ENCODE measurements at regions not wholly inside any gene's neighbourhood (a gene's known extent, or its start where the extent isn't known, plus 50 kb on each side); places are given as distances from the start of the nearest gene placed in this dataset.

DNA sequence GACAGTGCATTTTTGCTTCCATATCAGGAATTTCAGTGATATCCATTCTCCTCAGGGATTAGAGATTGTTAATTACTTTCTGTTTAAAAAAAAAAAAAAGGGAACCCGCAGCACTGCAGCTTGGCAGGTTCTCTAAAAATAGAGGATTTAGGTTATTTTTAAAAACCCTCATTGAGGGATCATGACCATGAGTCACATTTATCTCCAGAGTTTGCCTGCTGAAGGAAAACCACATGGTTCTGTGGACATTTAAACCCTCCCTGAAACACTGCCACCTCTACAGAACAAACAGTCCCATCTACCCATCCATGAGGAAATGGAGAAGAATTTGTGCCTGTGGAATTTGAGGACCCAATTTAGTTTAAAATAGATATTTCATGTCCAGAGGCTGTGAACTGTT, 66.2 kb upstream of the UBE2E1 start:
- Mint-ChIP-seq H3K27me3 (peaks cover 24% of the 10 kb centered on the region), H3K36me3 (ENCODE audit: low read depth) (no peaks in the 10 kb centered on the region), H3K4me1 (ENCODE audit: low read depth) (peaks cover 23% of the 10 kb centered on the region), H3K27ac (no peak overlapping the region), H3K4me3 (no peak overlapping the region), H3K9me3 (no peaks in the 10 kb centered on the region)

GRCh38 chr3:23740517-23740965, 65.2 kb upstream of the UBE2E1 start:
- Mint-ChIP-seq H3K36me3 (ENCODE audit: low read depth) (no peaks in the 10 kb centered on the region), H3K27me3 (peaks cover 28% of the 10 kb centered on the region), H3K4me3 (no peak overlapping the region), H3K4me1 (ENCODE audit: low read depth) (peaks cover 23% of the 10 kb centered on the region), H3K27ac (peak overlapping the region; percentile 32), H3K9me3 (no peaks in the 10 kb centered on the region)

DNA sequence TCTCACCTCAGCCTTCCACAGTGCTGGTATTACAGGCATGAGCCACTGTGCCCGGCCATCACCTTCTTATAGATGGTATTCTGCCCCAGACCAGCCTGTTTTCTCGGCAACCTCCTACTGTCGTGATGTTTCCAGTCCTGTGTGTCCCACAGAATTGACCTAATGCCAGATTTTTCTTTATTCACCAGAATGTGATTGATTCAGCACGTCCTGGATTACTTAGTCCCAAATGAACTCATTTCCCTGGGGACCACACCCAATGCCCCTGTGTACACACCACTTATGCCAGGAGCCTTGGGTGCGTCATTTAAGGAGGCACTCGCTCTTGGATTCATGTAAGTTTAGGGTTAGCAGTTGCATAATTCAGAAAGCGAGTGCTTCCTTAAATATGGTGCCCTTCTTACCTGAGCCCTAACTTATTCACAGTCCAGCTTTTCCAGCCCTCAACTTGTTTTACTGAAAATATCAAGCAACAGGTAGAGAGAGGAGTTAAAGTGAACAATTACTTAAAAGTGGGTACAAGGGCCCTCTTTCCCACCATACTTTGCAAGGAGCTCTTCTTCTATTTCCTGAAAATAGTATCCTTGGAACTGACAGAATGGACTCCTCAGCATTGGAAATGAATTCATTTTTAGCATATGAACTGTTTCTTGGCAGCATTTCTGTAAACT, 64.6 kb upstream of the UBE2E1 start:
- peaks cover 23% of the 10 kb centered on the region for H3K4me1 Mint-ChIP-seq (ENCODE audit: low read depth)
- H3K4me3 Mint-ChIP-seq: no peak overlapping the region
- peaks cover 28% of the 10 kb centered on the region for H3K27me3 Mint-ChIP-seq
- H3K9me3 Mint-ChIP-seq: no peaks in the 10 kb centered on the region
- H3K36me3 Mint-ChIP-seq (ENCODE audit: low read depth): no peaks in the 10 kb centered on the region
- H3K27ac Mint-ChIP-seq: peak overlapping the region; percentile 32

- Mint-ChIP-seq H3K4me1 (ENCODE audit: low read depth) (peaks cover 23% of the 10 kb centered on the region), H3K4me3 (no peak overlapping the region)
Measured at GRCh38 chr3:23743141-23743784, 62.5 kb upstream of the UBE2E1 start.

DNA sequence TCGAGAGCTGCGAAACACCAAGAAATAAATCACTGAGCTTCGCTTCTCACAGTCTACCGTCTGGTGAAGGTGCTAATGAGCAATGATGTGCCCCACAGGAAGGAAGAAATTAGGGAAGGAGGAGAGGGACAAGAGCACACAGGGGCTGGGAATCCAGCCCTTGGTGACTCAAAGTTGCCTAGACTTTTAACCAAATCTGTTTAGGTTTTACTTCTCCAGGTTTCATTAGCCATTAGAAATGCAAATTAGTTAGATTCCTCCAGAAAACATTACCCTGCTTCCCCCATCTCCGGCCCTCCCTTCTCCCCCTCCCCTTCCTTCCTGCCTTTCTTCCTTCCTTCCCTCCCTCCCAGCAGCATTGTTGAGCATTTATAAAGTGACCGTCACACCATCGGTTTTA, 59.3 kb upstream of the UBE2E1 start:
- peaks cover 18% of the 10 kb centered on the region for H3K27me3 Mint-ChIP-seq
- H3K27ac Mint-ChIP-seq: no peak overlapping the region
- H3K4me3 Mint-ChIP-seq: no peak overlapping the region
- H3K9me3 Mint-ChIP-seq: no peaks in the 10 kb centered on the region
- H3K36me3 Mint-ChIP-seq (ENCODE audit: low read depth): no peaks in the 10 kb centered on the region
- no peaks in the 10 kb centered on the region for H3K4me1 Mint-ChIP-seq (ENCODE audit: low read depth)

More at GRCh38 chr3:23743141-23743784, 62.5 kb upstream of the UBE2E1 start:
- Mint-ChIP-seq H3K9me3 (no peaks in the 10 kb centered on the region), H3K27ac (no peak overlapping the region), H3K27me3 (peaks cover 25% of the 10 kb centered on the region), H3K36me3 (ENCODE audit: low read depth) (no peaks in the 10 kb centered on the region)

GRCh38 chr3:23747841-23748240, 57.9 kb upstream of the UBE2E1 start:
- Mint-ChIP-seq H3K27me3 (peaks cover 9% of the 10 kb centered on the region), H3K27ac (no peak overlapping the region), H3K4me1 (ENCODE audit: low read depth) (no peaks in the 10 kb centered on the region), H3K9me3 (no peaks in the 10 kb centered on the region), H3K36me3 (ENCODE audit: low read depth) (no peaks in the 10 kb centered on the region), H3K4me3 (no peak overlapping the region)

GRCh38 chr3:23748398-23749110, 57.2 kb upstream of the UBE2E1 start:
- H3K36me3 Mint-ChIP-seq (ENCODE audit: low read depth): no peaks in the 10 kb centered on the region
- no peak overlapping the region for H3K27ac Mint-ChIP-seq
- H3K27me3 Mint-ChIP-seq: peaks cover 4% of the 10 kb centered on the region
- H3K4me3 Mint-ChIP-seq: no peak overlapping the region
- no peaks in the 10 kb centered on the region for H3K9me3 Mint-ChIP-seq
- no peaks in the 10 kb centered on the region for H3K4me1 Mint-ChIP-seq (ENCODE audit: low read depth)

DNA sequence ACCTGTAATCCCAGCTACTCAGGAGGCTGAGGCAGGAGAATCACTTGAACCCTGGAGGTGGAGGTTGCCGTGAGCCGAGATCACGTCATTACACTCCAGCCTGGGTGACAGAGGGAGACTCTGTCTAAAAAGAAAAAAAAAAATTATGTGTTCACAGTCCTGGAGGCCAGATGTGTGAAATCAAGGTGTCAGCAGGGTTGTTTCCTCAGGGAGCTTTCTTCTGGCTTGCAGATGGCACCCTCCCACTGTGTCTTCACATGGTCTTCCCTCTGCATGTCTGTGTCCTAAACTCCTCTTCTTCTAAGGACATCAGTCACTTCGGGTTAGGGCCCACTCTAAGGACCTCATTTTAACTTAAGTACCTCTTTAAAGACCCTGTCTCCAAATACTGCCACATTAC, 56.1 kb upstream of the UBE2E1 start:
- Mint-ChIP-seq H3K4me1 (ENCODE audit: low read depth) (no peaks in the 10 kb centered on the region), H3K36me3 (ENCODE audit: low read depth) (no peaks in the 10 kb centered on the region), H3K27me3 (peaks cover 3% of the 10 kb centered on the region), H3K9me3 (no peaks in the 10 kb centered on the region), H3K27ac (no peak overlapping the region), H3K4me3 (no peak overlapping the region)

- Mint-ChIP-seq H3K9me3 (no peaks in the 10 kb centered on the region), H3K27me3 (no peaks in the 10 kb centered on the region), H3K4me3 (no peak overlapping the region), H3K36me3 (ENCODE audit: low read depth) (no peaks in the 10 kb centered on the region), H3K4me1 (ENCODE audit: low read depth) (no peaks in the 10 kb centered on the region), H3K27ac (no peak overlapping the region)
Measured at GRCh38 chr3:23750573-23751210, 55.1 kb upstream of the UBE2E1 start.

DNA sequence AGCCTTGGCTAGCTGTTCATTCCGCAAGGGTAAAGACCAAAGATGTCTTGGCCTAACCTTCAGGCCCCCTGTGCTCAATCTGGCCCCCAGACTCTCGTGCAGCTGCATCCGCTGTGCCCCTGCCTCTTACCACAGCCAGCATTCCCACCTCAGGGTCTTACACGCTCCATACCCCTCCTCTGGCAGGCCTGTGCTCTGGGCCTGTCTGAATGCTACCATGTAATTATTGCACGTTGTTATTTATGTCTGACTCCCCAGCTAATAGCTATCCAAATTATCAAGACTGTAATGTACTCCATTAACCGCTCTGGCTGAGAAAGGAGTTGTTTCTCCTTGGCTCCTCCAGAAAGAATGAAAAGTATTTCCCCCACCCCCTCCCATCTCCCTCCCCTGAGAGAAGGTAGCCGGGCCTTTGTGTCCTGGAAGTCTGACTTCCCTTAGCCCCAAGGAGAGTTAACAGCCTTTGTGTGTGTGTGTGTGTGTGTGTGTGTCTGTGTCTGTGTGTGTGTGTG, 54.5 kb upstream of the UBE2E1 start:
- Mint-ChIP-seq H3K36me3 (ENCODE audit: low read depth) (no peaks in the 10 kb centered on the region), H3K9me3 (no peaks in the 10 kb centered on the region), H3K27me3 (no peaks in the 10 kb centered on the region), H3K4me3 (no peak overlapping the region), H3K27ac (no peak overlapping the region), H3K4me1 (ENCODE audit: low read depth) (no peaks in the 10 kb centered on the region)

- Mint-ChIP-seq H3K4me1 (ENCODE audit: low read depth) (no peaks in the 10 kb centered on the region), H3K9me3 (no peaks in the 10 kb centered on the region), H3K36me3 (ENCODE audit: low read depth) (no peaks in the 10 kb centered on the region), H3K4me3 (no peak overlapping the region), H3K27ac (no peak overlapping the region), H3K27me3 (no peaks in the 10 kb centered on the region)
Measured at GRCh38 chr3:23752126-23752525, 53.6 kb upstream of the UBE2E1 start.

DNA sequence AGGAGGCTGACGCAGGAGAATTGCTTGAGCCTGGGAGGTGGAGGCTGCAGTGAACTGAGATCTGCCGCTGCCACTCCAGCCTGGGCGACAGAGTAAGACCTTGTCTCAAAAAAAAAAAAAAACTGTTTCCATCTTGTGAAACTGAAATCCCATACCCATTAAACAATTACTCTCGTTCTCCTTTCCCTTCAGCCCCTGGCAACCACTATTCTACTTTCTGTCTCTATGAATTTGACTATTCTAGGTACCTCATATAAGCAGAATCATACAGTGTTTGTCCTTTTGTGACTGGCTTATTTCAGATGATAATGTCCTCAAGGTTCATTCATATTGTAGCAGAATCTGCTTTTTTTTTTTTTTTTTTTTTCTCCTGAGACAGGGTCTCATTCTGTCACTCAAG, 51.5 kb upstream of the UBE2E1 start:
- no peak overlapping the region for H3K27ac Mint-ChIP-seq

More for the DNA sequence above, 51.5 kb upstream of the UBE2E1 start:
- Mint-ChIP-seq H3K4me1 (ENCODE audit: low read depth) (peaks cover 6% of the 10 kb centered on the region), H3K9me3 (no peaks in the 10 kb centered on the region), H3K27me3 (no peaks in the 10 kb centered on the region), H3K4me3 (no peak overlapping the region), H3K36me3 (ENCODE audit: low read depth) (no peaks in the 10 kb centered on the region)
